ENCODE measurements at regions not wholly inside any gene's neighbourhood (a gene's known extent, or its start where the extent isn't known, plus 50 kb on each side); places are given as distances from the start of the nearest gene placed in this dataset.

- Histone ChIP-seq H3K4me3 (ENCODE audit: control insufficient read depth in 2 of 3, extremely low read depth in 1 of 3, insufficient read depth in 2 of 3, low read depth in 1 of 3, low read length in 3 of 3) (no peak overlapping the region), H3K4me2 (ENCODE audit: control insufficient read depth, extremely low read depth, insufficient read depth, low read depth, low read length) (no peak overlapping the region), H3K36me3 (ENCODE audit: control insufficient read depth in 2 of 2, extremely low read depth in 1 of 2, insufficient read depth in 2 of 2, low read length in 2 of 2) (no peaks in the 10 kb centered on the region), H3K4me1 (ENCODE audit: control insufficient read depth, extremely low read depth, insufficient read depth, low read length) (no peaks in the 10 kb centered on the region), H2AFZ (ENCODE audit: control insufficient read depth, low read length) (no peak overlapping the region), H3K79me2 (ENCODE audit: control insufficient read depth, insufficient read depth, low read length) (no peaks in the 10 kb centered on the region), H3K27ac (ENCODE audit: control insufficient read depth, insufficient read depth, low read length) (no peak overlapping the region), H3K9me1 (ENCODE audit: control insufficient read depth, extremely low read depth, insufficient read depth, low read length) (no peaks in the 10 kb centered on the region), H4K20me1 (ENCODE audit: control insufficient read depth, extremely low read depth, insufficient read depth, low read length) (no peaks in the 10 kb centered on the region), H3K27me3 (ENCODE audit: control insufficient read depth, extremely low read depth, insufficient read depth, low read length) (no peaks in the 10 kb centered on the region), H3K9ac (ENCODE audit: control insufficient read depth, extremely low read depth, insufficient read depth, low read length) (no peak overlapping the region), H3K9me3 (ENCODE audit: control insufficient read depth, low read depth, low read length) (no peaks in the 10 kb centered on the region)
- dilution Hi-C loops (cut with MboI; ENCODE audit: extremely low pct_ligation_motif_present, low sequenced_read_pairs), result no loop called here
- TF ChIP-seq, protein P1, sequence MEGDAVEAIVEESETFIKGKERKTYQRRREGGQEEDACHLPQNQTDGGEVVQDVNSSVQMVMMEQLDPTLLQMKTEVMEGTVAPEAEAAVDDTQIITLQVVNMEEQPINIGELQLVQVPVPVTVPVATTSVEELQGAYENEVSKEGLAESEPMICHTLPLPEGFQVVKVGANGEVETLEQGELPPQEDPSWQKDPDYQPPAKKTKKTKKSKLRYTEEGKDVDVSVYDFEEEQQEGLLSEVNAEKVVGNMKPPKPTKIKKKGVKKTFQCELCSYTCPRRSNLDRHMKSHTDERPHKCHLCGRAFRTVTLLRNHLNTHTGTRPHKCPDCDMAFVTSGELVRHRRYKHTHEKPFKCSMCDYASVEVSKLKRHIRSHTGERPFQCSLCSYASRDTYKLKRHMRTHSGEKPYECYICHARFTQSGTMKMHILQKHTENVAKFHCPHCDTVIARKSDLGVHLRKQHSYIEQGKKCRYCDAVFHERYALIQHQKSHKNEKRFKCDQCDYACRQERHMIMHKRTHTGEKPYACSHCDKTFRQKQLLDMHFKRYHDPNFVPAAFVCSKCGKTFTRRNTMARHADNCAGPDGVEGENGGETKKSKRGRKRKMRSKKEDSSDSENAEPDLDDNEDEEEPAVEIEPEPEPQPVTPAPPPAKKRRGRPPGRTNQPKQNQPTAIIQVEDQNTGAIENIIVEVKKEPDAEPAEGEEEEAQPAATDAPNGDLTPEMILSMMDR (optimal IDR thresholded peaks at IDR 0.05 in 1 of 3, IDR thresholded peaks at IDR 0.05 in 1 of 3, conservative IDR thresholded peaks at IDR 0.05 in 1 of 3; ENCODE audit: extremely low read depth in 1 of 3, insufficient read depth in 2 of 3, low read length in 3 of 3), result no peak
- no peak for TF ChIP-seq EZH2 (IDR thresholded peaks at IDR 0.05; ENCODE audit: low read length)
- DNase-seq (ENCODE audit: low read depth, low spot score), result no peak
- FAIRE-seq, result no peak
Measured at GRCh38 chr3:148021381-148021780, 612.2 kb downstream of the ZIC1 start.

DNA sequence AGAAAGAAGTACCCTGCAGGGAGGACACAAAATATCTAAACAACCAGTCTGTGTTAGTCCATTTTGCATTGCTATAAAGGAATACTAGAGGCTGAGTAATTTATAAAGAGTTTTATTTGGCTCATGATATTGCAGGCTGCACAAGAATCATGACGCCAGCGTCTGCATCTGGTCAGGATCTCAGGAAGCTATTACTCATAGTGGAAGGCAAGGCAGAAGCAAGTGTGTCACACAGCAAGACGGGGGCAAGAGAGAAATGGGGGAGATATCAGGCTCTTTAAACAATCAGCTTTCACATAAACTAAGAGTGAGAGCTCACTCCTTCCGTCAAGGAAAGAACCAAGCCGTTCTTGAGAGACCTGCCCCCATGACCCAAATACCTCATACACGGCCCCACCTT lies 614.8 kb downstream of the ZIC1 start:
- Histone ChIP-seq H4K20me1 (ENCODE audit: control insufficient read depth, extremely low read depth, insufficient read depth, low read length) (no peaks in the 10 kb centered on the region), H3K4me3 (ENCODE audit: control insufficient read depth in 2 of 3, extremely low read depth in 1 of 3, insufficient read depth in 2 of 3, low read depth in 1 of 3, low read length in 3 of 3) (no peak overlapping the region), H3K4me2 (ENCODE audit: control insufficient read depth, extremely low read depth, insufficient read depth, low read depth, low read length) (no peak overlapping the region), H3K9me3 (ENCODE audit: control insufficient read depth, low read depth, low read length) (no peaks in the 10 kb centered on the region), H2AFZ (ENCODE audit: control insufficient read depth, low read length) (no peak overlapping the region), H3K36me3 (ENCODE audit: control insufficient read depth in 2 of 2, extremely low read depth in 1 of 2, insufficient read depth in 2 of 2, low read length in 2 of 2) (no peaks in the 10 kb centered on the region), H3K27me3 (ENCODE audit: control insufficient read depth, extremely low read depth, insufficient read depth, low read length) (no peaks in the 10 kb centered on the region), H3K9ac (ENCODE audit: control insufficient read depth, extremely low read depth, insufficient read depth, low read length) (no peak overlapping the region), H3K27ac (ENCODE audit: control insufficient read depth, insufficient read depth, low read length) (no peak overlapping the region), H3K9me1 (ENCODE audit: control insufficient read depth, extremely low read depth, insufficient read depth, low read length) (no peaks in the 10 kb centered on the region), H3K4me1 (ENCODE audit: control insufficient read depth, extremely low read depth, insufficient read depth, low read length) (no peaks in the 10 kb centered on the region), H3K79me2 (ENCODE audit: control insufficient read depth, insufficient read depth, low read length) (no peaks in the 10 kb centered on the region)
- FAIRE-seq (no peak), DNase-seq (ENCODE audit: low read depth, low spot score) (no peak)
- dilution Hi-C loops (cut with MboI; ENCODE audit: extremely low pct_ligation_motif_present, low sequenced_read_pairs), result no loop called here
- no peak for TF ChIP-seq EZH2 (IDR thresholded peaks at IDR 0.05; ENCODE audit: low read length)
- TF ChIP-seq, protein P1 (optimal IDR thresholded peaks at IDR 0.05 in 1 of 3, IDR thresholded peaks at IDR 0.05 in 1 of 3, conservative IDR thresholded peaks at IDR 0.05 in 1 of 3; ENCODE audit: extremely low read depth in 1 of 3, insufficient read depth in 2 of 3, low read length in 3 of 3), result no peak

All from keratinocyte (primary cell).